ENCODE measurements at regions not wholly inside any gene's neighbourhood (a gene's known extent, or its start where the extent isn't known, plus 50 kb on each side); places are given as distances from the start of the nearest gene placed in this dataset.

DNA sequence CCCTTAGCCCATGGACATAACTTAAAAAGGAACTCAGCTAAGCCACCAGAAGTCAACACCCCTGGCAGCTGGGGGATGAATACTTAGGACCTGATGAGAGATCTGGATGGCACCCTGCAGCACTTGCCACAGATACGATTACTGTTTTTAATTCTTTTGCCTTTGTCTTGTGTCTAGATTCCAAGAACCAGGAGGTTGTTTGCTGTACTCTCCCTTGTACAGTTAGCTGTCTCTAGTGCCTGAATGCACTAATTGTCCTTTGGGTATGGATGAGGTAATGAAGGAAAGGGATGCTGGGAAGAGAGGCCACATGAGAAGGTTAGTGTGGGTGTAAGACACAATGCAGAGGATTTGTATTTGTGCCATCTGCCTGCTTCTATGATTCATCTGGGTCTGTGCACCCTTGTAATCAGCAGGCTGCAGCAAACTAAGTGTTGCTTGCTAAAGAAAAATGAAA is 385.8 kb downstream of the KCNRG start:
- FAIRE-seq (no peak), DNase-seq (ENCODE audit: insufficient read length, low spot score) (no peak)
- TF ChIP-seq, protein P1, sequence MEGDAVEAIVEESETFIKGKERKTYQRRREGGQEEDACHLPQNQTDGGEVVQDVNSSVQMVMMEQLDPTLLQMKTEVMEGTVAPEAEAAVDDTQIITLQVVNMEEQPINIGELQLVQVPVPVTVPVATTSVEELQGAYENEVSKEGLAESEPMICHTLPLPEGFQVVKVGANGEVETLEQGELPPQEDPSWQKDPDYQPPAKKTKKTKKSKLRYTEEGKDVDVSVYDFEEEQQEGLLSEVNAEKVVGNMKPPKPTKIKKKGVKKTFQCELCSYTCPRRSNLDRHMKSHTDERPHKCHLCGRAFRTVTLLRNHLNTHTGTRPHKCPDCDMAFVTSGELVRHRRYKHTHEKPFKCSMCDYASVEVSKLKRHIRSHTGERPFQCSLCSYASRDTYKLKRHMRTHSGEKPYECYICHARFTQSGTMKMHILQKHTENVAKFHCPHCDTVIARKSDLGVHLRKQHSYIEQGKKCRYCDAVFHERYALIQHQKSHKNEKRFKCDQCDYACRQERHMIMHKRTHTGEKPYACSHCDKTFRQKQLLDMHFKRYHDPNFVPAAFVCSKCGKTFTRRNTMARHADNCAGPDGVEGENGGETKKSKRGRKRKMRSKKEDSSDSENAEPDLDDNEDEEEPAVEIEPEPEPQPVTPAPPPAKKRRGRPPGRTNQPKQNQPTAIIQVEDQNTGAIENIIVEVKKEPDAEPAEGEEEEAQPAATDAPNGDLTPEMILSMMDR (IDR thresholded peaks at IDR 0.05; ENCODE audit: insufficient read depth, missing control alignments) = no peak

- DNase-seq (ENCODE audit: insufficient read length, low spot score) = no peak
- FAIRE-seq = no peak
- TF ChIP-seq, protein P1 (IDR thresholded peaks at IDR 0.05; ENCODE audit: insufficient read depth, missing control alignments) = no peak
These were observed 386.6 kb downstream of the KCNRG start for GRCh38 chr13:50401721-50402465.

GRCh38 chr13:50403311-50403710 is 388.1 kb downstream of the KCNRG start:
- FAIRE-seq (no peak), DNase-seq (ENCODE audit: insufficient read length, low spot score) (no peak)
- TF ChIP-seq, protein P1 (IDR thresholded peaks at IDR 0.05; ENCODE audit: insufficient read depth, missing control alignments) = no peak

GRCh38 chr13:50404116-50404515 is 388.9 kb downstream of the KCNRG start:
- TF ChIP-seq, protein P1 (IDR thresholded peaks at IDR 0.05; ENCODE audit: insufficient read depth, missing control alignments) = no peak
- DNase-seq (ENCODE audit: insufficient read length, low spot score) (no peak), FAIRE-seq (no peak)

DNA sequence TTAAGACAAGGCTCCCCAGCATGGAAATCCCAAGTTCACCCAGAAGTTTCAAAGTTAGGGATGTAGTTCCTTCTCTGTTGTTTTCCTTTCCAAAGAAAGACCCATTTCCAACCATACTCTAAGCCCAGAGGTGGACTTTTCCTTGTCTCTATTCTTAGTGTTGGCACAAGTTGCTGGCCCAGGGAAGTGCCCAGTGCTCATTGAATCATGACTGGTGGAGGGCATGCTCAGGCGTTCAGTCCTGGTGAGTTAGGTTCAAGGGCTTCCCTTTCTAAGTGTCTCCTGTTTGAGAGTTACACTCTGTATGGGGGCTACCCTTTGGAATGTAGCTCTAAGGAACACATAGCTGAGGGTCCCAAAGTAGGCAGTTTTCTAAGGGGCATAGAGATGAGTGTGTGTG is 389.5 kb downstream of the KCNRG start:
- no peak for FAIRE-seq
- no peak for DNase-seq (ENCODE audit: insufficient read length, low spot score)
- TF ChIP-seq, protein P1 (IDR thresholded peaks at IDR 0.05; ENCODE audit: insufficient read depth, missing control alignments) = no peak

DNA sequence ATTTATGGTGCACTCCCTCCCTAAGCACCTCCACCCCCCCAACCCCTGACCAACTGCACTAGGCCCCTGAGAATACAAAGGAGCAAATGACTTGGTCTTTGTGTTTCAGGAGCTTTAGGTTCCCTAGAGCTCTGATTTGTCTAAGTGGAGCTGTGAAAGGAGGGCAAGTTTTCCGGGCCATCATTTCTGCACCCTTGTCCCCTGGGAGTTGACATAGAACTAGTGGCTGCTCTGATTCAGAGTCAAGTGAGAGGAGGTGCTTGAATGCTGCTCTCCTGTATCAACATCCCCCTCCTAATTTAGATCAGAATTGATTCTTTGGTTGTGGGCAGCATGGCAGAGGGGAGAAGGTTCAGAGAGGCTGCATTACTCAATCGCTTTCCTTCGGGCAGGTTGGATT is 391.6 kb downstream of the KCNRG start:
- TF ChIP-seq, protein P1 (IDR thresholded peaks at IDR 0.05; ENCODE audit: insufficient read depth, missing control alignments) = no peak
- DNase-seq (ENCODE audit: insufficient read length, low spot score) = no peak
- no peak for FAIRE-seq

DNA sequence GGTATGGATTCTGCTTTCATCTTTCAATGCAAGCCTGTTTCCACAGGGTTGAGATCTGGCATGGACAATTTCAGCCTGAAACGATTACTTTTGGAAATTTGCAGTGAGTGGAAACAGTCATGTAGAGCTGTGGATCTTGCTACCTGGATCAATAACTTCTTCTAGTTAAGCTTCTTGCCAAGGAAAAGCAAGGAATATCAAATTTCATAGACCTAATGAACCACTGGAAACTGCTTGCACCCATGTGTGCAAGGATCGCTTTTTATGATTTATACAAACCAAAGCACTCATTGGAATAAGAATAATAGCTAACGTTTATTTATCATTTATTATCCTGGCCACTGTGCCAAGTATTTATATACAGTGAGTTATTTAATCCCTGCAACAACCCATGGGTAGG is 392.8 kb downstream of the KCNRG start:
- TF ChIP-seq, protein P1 (IDR thresholded peaks at IDR 0.05; ENCODE audit: insufficient read depth, missing control alignments) = no peak
- DNase-seq (ENCODE audit: insufficient read length, low spot score) (no peak), FAIRE-seq (no peak)

All from D721Med (cell line).